HEK293 (cell line): ENCODE measurements at regions not wholly inside any gene's neighbourhood (a gene's known extent, or its start where the extent isn't known, plus 50 kb on each side); places are given as distances from the start of the nearest gene placed in this dataset.

Source experiments
- CTCF ChIA-PET: fragments of 350-600 bp; formaldehyde crosslinking; extraction: SDS; loops from one replicate; lab custom pipeline; 2021; ENCODE audit warnings: antibody characterized with exemption; lab: Yijun Ruan, JAX
- POLR2A ChIA-PET: fragments of 300-600 bp; formaldehyde crosslinking; extraction: SDS; loops from one replicate; lab custom pipeline; 2020; ENCODE audit warnings: antibody characterized with exemption, inconsistent platforms; lab: Yijun Ruan, JAX
- H3K27ac ChIP-seq: fragments of 200-500 bp; sonication (Bioruptor generic); 2 replicates; pipeline ENCODE4 v1.5.1; 2014; ENCODE audit warnings: low read depth, low read length, control low read depth, inconsistent platforms; ENCODE audit errors: extremely low read depth
- H3K36me3 ChIP-seq, 2 experiments: fragments of 200-500 bp in 1 of 2; sonication (Bioruptor generic) in 1 of 2; 1 replicate in 1 of 2; 2 replicates in 1 of 2; pipeline ENCODE4 v1.5.1; 2014 to 2017; ENCODE audit warnings: inconsistent platforms in 2 of 2, low read length in 2 of 2; ENCODE audit not compliant: control insufficient read depth in 2 of 2, insufficient read depth in 1 of 2
- H3K4me1 ChIP-seq: fragments of 200-500 bp; sonication (Bioruptor generic); 2 replicates; pipeline ENCODE4 v1.5.1; 2014; ENCODE audit warnings: mild to moderate bottlenecking, low read length, inconsistent platforms; ENCODE audit not compliant: control insufficient read depth, insufficient read depth
- H3K4me3 ChIP-seq: 2 replicates; pipeline ENCODE4 v1.5.1; 2011; ENCODE audit warnings: low read depth, mild to moderate bottlenecking, control low read depth, low read length, moderate library complexity
- H3K9me3 ChIP-seq: fragments of 200-500 bp; sonication (Bioruptor generic); 2 replicates; pipeline ENCODE4 v1.5.1; 2014; ENCODE audit warnings: low read depth, low read length, inconsistent platforms; ENCODE audit not compliant: control insufficient read depth, insufficient read depth
- FEZF1 ChIP-seq: fragments of 450-650 bp; formaldehyde crosslinking; IDR thresholded peaks from 2 replicates; pipeline ENCODE4 v1.5.1; 2016; ENCODE audit warnings: missing biosample characterization, missing genetic modification characterization
- KLF8 ChIP-seq: fragments of 450-650 bp; formaldehyde crosslinking; IDR thresholded peaks from 2 replicates; pipeline ENCODE4 v1.5.1; 2016; ENCODE audit warnings: missing biosample characterization, missing genetic modification characterization
- PATZ1 ChIP-seq: fragments of 450-650 bp; formaldehyde crosslinking; IDR thresholded peaks from 2 replicates; pipeline ENCODE4 v1.5.1; 2016; ENCODE audit warnings: missing biosample characterization, missing genetic modification characterization
- PRDM4 ChIP-seq: fragments of 450-650 bp; formaldehyde crosslinking; IDR thresholded peaks from 2 replicates; pipeline ENCODE4 v1.5.1; 2017; ENCODE audit warnings: missing biosample characterization, missing genetic modification characterization
- ZBTB11 ChIP-seq: fragments of 450-650 bp; formaldehyde crosslinking; conservative IDR thresholded peaks from 2 replicates; pipeline ENCODE4 v1.5.1; 2016; ENCODE audit warnings: low read depth, missing biosample characterization, missing genetic modification characterization
- ZBTB48 ChIP-seq: fragments of 450-650 bp; formaldehyde crosslinking; IDR thresholded peaks from 2 replicates; pipeline ENCODE4 v1.5.1; 2016; ENCODE audit warnings: missing biosample characterization, missing genetic modification characterization
- ZNF157 ChIP-seq: fragments of 450-650 bp; formaldehyde crosslinking; IDR thresholded peaks from 2 replicates; pipeline ENCODE4 v1.5.1; 2016; ENCODE audit warnings: missing biosample characterization, missing genetic modification characterization
- ZNF280C ChIP-seq: fragments of 450-650 bp; formaldehyde crosslinking; IDR thresholded peaks from 2 replicates; pipeline ENCODE4 v1.5.1; 2016; ENCODE audit warnings: missing biosample characterization, missing genetic modification characterization
- ZNF354C ChIP-seq: fragments of 450-650 bp; formaldehyde crosslinking; IDR thresholded peaks from 2 replicates; pipeline ENCODE4 v1.5.1; 2016; ENCODE audit warnings: missing biosample characterization, missing genetic modification characterization, low read depth, borderline replicate concordance
- ZNF391 ChIP-seq: fragments of 450-650 bp; formaldehyde crosslinking; IDR thresholded peaks from 2 replicates; pipeline ENCODE4 v1.5.1; 2016; ENCODE audit warnings: low read depth, missing biosample characterization, missing genetic modification characterization, borderline replicate concordance
- ZNF510 ChIP-seq: fragments of 450-650 bp; formaldehyde crosslinking; IDR thresholded peaks from 2 replicates; pipeline ENCODE4 v1.5.1; 2018; ENCODE audit warnings: mild to moderate bottlenecking, missing genetic modification characterization, missing biosample characterization; ENCODE audit not compliant: insufficient replicate concordance
- ZNF580 ChIP-seq: fragments of 450-650 bp; formaldehyde crosslinking; IDR thresholded peaks from 2 replicates; pipeline ENCODE4 v1.5.1; 2016; ENCODE audit warnings: missing biosample characterization, missing genetic modification characterization
- ZNF623 ChIP-seq: fragments of 450-650 bp; formaldehyde crosslinking; IDR thresholded peaks from 2 replicates; pipeline ENCODE4 v1.5.1; 2016; ENCODE audit warnings: missing biosample characterization, missing genetic modification characterization
- ZNF837 ChIP-seq: fragments of 450-650 bp; formaldehyde crosslinking; IDR thresholded peaks from 2 replicates; pipeline ENCODE4 v1.5.1; 2016; ENCODE audit warnings: missing biosample characterization, missing genetic modification characterization
- ZNF843 ChIP-seq: fragments of 450-650 bp; formaldehyde crosslinking; IDR thresholded peaks from 2 replicates; pipeline ENCODE4 v1.5.1; 2016; ENCODE audit warnings: missing biosample characterization, missing genetic modification characterization
- ZSCAN16 ChIP-seq: fragments of 450-650 bp; formaldehyde crosslinking; IDR thresholded peaks from 2 replicates; pipeline ENCODE4 v1.5.1; 2016; ENCODE audit warnings: missing biosample characterization, missing genetic modification characterization

GRCh38 chr7:156437021-156437614, 203.5 kb upstream of the RNF32 start:
- Histone ChIP-seq H3K27ac (no peak overlapping the region), H3K4me3 (no peak overlapping the region), H3K4me1 (no peaks in the 10 kb centered on the region), H3K9me3 (no peaks in the 10 kb centered on the region), H3K36me3 (no peaks in the 10 kb centered on the region)
- CTCF ChIA-PET, result interaction anchor here (0.6 kb wide), 1 partner anchor 13 kb away, joined by 3 read pairs; no protein-coding TSS in a partner anchor
- POLR2A ChIA-PET, result no interaction called here
- TF ChIP-seq KLF8 (tag by site-specific recombination), result no peak
- TF ChIP-seq ZNF391 (tag by site-specific recombination), result no peak
- TF ChIP-seq FEZF1 (tag by site-specific recombination), result no peak
- TF ChIP-seq ZBTB48 (tag by site-specific recombination), result no peak

GRCh38 chr7:156435486-156436231, 204.9 kb upstream of the RNF32 start:
- TF ChIP-seq ZNF580 (tag by site-specific recombination) (no peak), ZNF354C (tag by site-specific recombination) (no peak), ZNF280C (tag by site-specific recombination) (no peak), ZNF510 (tag by site-specific recombination) (no peak), ZSCAN16 (tag by site-specific recombination) (no peak), ZNF623 (tag by site-specific recombination) (no peak), ZBTB11 (tag by site-specific recombination) (no peak), PATZ1 (tag by site-specific recombination) (no peak), ZNF837 (no peak), ZNF843 (no peak), ZNF157 (tag by site-specific recombination) (no peak), PRDM4 (tag by site-specific recombination) (no peak)
- H3K27ac ChIP-seq, result no peak overlapping the region
- ChIA-PET POLR2A (no interaction called here), CTCF (no interaction called here)
- H3K4me1 ChIP-seq, result no peaks in the 10 kb centered on the region
- no peaks in the 10 kb centered on the region for H3K9me3 ChIP-seq
- no peaks in the 10 kb centered on the region for H3K36me3 ChIP-seq
- no peak overlapping the region for H3K4me3 ChIP-seq
